D721Med (cell line): ENCODE measurements at regions not wholly inside any gene's neighbourhood (a gene's known extent, or its start where the extent isn't known, plus 50 kb on each side); places are given as distances from the start of the nearest gene placed in this dataset.
"Not testable (repeated sequence)": the region's sequence is repeated elsewhere in the genome, so short reads cannot be mapped to it uniquely, and the experiment has no call there.

Experiments
- DNase-seq: peaks from one replicate; pipeline ENCODE4 v3.0.0; 2011; ENCODE audit warnings: low spot score; ENCODE audit not compliant: insufficient read length
- FAIRE-seq: peaks from 2 replicates; lab custom pipeline; 2011; peaks lifted over from hg19 to GRCh38; lab: Jason Lieb, UNC
- CTCF ChIP-seq: IDR thresholded peaks from 2 replicates; pipeline ENCODE4 v1.5.1; 2012; ENCODE audit warnings: mild to moderate bottlenecking, control low read depth; ENCODE audit not compliant: insufficient read depth; ENCODE audit errors: missing control alignments

- FAIRE-seq (no peak), DNase-seq (no peak)
- no peak for TF ChIP-seq CTCF
Observed at GRCh38 chr1:20411196-20411980, 74.6 kb downstream of the CAMK2N1 start.

- FAIRE-seq (no peak), DNase-seq (no peak)
- no peak for TF ChIP-seq CTCF
Observed at GRCh38 chr1:20410503-20410902, 75.5 kb downstream of the CAMK2N1 start.

- no peak for FAIRE-seq
- no peak for TF ChIP-seq CTCF
- DNase-seq, result no peak
Observed at GRCh38 chr1:20409971-20410370, 76.0 kb downstream of the CAMK2N1 start.

- FAIRE-seq (no peak), DNase-seq (no peak)
- no peak for TF ChIP-seq CTCF
Observed at GRCh38 chr1:20409012-20409411, 77.0 kb downstream of the CAMK2N1 start.

- FAIRE-seq, DNase-seq: not testable (repeated sequence)
Observed at GRCh38 chr1:20408133-20408650, 77.8 kb downstream of the CAMK2N1 start.

- no peak for FAIRE-seq
- no peak for TF ChIP-seq CTCF
- DNase-seq, result no peak
Observed at GRCh38 chr1:20405893-20406604, 80.0 kb downstream of the CAMK2N1 start.

GRCh38 chr1:20405051-20405754 lies 80.8 kb downstream of the CAMK2N1 start:
- no peak for TF ChIP-seq CTCF
- FAIRE-seq (no peak), DNase-seq (no peak)
